HG02642 (cell line): ENCODE measurements at regions not wholly inside any gene's neighbourhood (a gene's known extent, or its start where the extent isn't known, plus 50 kb on each side); places are given as distances from the start of the nearest gene placed in this dataset.

Experiments used
- ATAC-seq: cut with Tn5 transposase; IDR thresholded peaks from one replicate; pipeline ENCODE4 v1.9.1; 2021; ENCODE audit warnings: mild to moderate bottlenecking; ENCODE audit not compliant: unreplicated experiment, poor library complexity

DNA sequence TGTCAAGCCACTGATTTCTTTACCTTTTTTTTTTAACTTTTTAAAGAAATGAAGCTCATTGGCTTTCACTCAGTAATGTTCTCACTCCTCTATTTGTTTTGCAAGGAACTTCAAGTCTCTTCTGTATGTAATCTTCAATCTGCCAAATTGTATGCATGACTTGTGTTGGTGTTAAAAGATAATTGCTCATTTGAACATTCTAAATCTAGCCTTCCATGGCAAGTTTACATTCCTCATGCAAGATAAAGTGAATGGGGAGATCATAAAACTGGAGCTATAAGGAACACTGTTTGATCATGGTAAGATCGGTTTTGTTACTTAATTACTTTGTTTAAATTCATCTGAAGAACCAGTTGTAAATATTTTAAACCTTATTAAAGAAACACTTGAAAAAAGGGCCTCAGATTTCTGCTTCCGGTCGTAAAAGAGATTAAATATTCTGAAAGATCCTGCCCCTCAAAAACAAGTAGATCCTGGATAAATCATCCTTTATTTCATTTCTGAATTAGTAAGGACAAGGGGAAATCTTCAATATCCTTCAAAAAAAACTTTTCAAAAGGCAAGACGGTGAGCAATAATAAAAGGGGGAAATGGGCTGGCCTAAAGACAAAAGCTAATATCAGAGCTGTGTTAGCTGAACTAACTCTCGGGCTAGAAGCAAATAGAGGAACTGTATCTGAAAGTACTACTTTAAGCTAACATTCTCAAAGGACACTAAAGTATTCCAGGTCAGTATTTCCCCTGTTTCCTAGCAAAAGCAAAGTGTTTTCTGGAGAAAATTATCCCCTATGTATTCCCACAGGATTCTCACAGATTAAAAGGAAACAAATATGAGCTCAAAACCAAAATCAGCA lies 107.0 kb upstream of the ATP11B start:
- ATAC-seq: no peak

DNA sequence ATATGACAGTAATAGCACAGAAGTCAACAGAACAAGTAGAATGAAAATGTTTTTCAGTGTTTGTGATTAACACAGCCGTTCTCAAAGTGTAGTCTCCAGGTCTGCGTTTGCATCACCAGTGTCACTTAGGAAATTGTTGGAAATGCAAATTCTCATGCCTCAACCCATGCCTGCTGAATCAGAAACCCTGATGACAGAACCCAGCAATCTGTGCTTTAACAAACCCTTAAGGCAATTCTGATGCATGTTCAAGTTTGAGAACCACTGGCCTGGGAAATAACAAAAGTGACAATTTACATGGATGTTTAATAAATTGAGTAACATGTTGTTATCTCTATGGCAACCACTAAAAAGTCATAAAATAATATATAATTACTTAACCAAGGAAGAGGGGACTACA lies 103.1 kb upstream of the ATP11B start:
- ATAC-seq: no peak

DNA sequence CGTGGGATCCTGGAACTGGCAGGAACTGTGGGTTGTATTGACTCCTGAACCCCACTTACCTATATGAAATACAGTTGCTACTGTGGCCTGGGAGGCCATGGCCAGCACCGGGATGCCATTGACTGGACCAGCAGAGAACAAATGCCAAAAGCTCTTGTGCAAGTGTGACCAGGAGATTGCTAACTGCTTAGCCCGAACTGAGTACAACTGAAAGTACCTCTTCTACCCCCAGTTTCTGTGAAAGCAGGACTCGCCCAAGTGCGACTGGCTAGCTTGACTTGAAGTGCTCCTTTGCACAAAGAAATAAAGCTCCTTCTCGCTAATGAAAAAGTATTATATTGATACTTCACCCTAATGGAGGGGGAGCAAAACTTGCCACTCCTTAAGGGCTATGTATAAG lies 101.3 kb upstream of the ATP11B start:
- ATAC-seq: peak; percentile 83

DNA sequence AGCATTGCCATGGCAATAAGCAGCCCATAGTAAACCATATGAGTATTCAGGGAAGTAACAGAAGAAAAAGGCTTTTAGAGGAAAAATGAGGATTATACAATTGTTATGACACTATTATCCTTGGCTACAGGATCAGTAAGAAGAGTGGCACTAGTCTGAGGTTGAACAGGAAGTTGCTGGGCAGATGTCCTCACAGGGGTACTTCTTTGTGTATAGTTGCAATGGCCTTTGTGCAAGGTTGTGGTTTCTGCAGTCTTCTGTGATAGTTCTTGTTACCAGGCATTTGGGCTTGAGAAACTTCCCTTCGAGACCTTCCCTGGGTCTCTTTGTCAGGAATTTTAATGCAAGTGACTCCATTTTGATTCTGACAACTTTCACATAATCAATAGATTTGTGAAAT lies 100.6 kb upstream of the ATP11B start:
- ATAC-seq: peak; percentile 40

DNA sequence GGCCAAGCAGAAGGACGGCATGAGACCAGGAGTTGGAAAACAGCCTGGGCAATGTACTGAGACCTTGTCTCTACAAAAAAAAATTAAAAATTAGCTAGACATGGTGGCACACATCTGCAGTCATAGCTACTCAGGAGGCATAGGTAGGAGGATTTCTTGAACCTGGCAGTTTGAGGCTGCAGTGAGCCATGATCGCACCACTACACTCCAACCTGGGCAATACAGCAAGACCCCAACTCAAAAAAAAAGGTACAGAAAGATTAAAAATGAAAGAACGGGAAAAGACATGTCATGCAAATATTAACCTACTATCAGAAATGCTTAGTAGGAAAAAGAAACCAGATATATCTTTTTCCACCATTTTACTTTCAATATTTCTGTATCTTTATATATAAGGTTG lies 99.6 kb upstream of the ATP11B start:
- ATAC-seq: no peak

DNA sequence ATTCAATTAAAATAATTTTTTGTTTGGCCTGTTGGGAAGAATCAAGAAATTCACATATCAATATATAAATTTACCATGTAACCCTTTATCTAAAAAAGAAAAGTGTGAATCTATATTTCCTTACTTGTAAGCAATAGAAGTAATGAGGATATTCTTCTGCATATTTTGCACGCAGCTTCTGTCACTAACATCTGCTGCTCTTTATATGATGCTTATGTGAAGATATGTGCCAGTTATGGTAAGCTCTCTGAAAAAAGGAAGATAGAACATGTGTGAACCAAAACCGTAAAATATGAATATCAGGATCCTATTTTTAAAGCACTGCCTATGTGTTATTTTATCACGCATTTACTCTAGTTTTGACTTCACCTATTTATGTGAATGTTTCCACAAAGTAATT lies 96.4 kb upstream of the ATP11B start:
- no peak for ATAC-seq

DNA sequence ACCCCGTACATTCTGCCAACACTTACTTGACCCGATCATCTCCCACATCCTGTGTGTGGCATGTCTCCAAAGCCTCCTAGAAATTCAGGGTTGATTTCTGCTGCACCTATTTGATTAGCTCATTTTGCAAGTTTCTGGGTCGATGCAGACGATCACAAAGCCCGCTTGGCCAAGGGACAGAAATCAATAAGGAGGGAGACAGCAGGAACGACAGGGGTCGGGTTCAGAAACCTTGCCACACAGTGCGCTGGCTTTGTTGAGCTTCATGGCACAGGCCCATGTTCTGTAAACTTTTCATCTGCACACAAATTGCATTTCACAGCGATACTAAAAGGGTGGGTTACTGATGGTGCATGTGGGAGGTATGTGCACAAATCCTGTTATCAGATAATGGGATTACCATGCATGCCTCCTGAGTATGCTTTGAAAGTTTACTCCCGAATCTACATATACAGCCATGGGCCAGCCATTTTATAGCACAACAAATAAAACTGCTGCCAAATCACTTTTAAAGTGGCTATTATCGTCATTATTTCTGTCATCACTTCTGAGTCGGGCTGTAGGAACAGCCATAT lies 95.9 kb upstream of the ATP11B start:
- no peak for ATAC-seq

DNA sequence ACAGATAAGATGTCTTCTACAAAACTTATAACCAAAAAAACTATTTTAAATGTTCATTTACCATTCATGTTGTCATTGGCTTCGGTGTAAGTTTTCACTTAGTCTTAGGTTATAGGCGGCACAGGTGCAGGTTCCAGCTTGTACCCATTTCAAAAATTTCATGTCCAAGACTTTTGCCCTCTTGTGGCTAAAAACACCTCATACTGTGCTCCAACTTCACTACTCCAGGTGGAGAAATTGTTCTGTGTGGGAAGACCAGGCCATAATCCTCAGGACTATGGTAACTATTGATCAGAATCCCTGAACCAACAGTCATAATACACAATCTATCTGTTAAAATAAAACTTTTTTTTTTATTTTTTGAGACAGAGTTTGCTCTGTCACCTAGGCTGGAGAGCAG lies 95.2 kb upstream of the ATP11B start:
- ATAC-seq: no peak

DNA sequence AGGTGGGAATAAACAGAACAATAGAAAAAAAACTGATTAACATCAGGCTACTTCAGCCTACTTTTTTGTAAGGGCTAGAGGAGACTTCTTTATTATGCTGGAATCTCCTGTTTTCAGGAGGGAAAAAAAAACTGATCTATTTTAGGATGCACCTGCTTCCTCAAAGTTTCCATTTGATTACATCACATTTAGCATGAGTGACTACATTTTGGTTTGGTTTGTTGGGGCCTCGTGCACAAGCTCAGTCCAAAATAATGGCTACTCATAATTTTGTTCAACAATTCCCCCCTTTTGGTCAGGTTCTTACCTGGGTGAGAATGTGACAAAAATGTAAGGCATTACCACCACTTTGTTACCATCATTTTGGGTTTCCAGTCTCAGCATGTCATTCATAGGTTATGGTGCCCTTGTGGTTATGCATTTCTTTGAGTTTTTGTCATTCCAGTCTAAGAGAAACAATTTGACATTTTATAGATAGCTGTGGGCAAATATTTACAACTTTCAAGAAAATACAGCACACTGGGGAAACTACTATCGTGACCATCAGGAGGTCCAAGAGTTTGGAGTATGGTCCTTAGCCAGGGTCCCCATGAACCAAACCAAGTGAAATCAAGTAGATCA lies 93.6 kb upstream of the ATP11B start:
- ATAC-seq: no peak

DNA sequence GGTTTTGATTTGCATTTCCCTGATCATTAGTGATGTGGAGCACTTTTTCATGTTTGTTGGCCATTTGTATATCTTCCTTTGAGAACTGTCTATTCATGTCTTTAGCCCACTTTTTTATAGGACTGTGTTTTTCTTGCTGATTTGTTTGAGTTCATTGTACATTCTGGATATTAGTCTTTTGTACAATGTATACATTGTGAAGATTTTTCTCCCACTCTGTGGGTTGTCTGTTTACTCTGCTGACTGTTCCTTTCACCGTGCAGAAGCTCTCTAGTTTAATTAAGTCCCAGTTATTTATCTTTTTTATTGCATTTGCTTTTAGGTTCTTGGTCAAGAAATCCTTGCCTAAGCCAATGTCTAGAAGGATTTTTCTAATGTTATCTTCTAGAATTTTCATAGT lies 91.1 kb upstream of the ATP11B start:
- no peak for ATAC-seq

DNA sequence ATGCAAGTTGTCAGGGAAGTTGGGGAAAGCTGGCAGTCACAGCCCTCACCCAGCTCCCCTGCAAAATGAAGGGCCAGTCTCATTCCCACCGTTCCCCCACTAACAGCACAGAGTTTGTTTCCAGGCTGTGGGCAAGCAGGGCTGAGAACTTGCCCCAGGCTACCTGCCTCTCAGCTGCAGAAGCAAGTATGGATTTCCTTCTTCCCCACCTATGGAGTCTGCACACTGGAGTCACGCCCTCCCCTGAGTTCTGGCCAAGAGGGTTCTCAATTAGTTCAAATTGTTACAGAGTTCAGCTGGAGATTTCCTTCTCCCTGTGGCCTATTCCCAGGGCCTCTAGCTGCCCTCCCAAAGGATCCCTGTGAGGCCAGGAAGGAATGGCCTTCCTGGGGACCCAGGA lies 90.1 kb upstream of the ATP11B start:
- no peak for ATAC-seq

DNA sequence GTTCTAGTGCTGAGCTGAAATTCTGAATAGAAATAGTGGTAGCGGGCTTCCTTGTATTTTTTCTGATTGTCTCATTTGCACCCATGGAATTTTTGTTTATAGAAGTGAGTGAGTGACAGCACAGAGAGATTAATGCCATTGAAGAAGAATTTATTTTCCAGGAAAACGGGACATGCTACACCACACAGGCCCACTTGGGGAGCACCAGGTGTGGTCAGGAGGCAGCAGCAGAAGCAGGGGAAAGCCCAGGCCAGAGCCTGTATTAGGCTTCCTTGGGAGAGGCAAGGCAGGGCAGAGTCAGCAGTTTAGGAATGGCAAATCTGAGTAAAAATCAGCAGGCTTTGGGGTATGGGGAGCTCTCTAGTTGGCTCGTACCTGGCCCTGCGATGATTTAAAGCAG lies 88.4 kb upstream of the ATP11B start:
- no peak for ATAC-seq

DNA sequence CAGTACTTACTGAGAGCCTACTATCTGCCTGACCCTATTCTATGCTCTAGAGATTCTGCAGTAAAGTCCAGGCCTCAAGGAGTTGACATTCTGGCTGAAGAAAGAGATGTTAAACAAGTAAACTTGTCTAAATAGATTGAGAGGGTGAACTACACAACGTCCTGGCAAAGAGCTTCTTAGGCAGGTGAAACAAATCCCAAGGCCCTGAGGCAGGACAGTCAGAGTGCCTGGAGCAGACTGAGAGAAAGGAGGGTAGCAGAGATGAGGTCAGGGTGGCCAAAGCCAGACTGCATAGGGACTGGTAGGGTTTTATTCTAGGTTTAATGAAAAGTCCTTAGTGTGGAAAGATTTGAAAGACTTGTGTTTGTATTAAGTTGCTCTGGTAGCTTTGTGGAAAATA lies 84.5 kb upstream of the ATP11B start:
- no peak for ATAC-seq

DNA sequence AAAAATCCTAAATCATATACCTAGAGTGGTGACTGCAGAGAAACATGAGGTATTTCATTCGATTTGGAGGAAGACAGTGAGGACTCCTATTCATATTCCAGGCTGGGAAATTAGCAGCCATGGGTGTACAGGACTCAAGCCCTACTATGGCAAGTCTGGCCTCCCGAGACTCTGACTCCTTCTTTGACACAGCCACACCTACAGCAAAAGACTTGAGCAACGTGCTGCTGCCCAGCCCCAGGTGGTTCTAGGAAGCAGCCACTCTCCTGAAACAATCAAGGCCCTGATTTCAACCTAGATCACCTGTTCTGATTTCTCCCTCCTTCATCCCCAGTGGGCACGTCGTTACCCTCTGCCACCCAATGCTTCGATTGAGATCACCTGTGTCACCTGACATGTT lies 84.0 kb upstream of the ATP11B start:
- ATAC-seq: no peak

DNA sequence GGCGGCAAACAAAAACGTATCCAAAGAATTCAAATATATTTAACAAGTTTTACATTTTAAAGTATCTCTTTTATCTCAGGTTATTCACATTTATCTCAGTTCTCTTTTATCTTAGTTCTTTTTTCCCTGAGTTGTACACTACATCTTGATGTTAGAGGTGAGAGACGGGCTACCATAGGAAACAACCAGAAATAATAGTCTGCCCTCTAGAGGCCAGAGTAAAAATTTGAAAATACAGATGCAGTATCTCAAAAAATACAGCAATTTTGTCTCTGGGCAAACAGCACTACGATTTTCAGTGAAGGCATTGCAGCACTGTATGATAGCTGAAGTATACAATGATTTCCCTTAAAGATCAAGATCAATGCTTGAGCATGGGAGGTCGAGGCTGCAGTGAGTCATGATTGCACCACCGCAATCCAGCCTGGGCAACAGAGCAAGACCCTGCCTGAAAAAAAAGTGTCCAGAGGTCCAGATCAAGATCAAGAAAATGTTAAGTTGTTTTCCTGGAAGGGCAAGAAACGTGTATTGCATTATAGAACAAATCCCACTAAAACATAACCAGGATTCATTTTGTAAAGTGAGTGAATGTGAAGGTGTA lies 82.6 kb upstream of the ATP11B start:
- no peak for ATAC-seq

DNA sequence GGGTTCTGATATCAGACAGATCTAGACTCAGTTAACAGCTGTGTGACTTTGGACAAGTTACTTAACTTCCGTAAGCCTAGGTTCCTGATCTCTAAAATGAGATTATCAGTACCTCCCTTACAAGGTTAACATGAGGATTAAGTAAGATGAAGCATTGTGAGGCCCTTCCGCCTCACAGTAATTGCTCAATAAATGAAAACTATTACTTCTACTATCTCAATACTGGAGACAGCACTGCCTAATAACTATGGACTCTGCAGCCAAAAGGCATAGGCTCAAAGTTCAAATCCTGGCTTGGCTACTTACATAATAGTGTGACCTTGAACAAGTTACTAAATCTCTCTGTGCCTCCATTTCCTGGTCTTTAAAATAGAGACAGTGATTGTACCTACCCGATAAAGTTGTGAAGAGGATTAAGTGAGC lies 82.0 kb upstream of the ATP11B start:
- ATAC-seq: no peak

DNA sequence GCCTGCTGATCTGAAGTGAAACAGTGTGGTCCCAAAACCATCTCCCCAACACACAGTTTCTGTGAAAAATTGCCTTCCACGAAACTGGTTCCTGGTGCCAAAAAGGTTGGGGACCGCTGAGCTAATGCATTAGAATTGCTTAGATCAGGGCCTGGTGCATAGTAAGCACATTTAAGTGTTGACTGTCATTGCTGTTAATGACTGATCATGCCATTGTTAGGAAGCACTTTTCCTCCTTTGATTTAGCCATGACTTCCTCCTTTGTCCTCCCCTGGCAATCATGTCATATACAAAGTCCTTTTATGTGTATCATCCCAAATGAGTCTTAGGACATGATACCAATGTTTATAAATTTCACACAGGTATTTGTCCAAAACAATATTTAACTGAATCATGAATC lies 81.5 kb upstream of the ATP11B start:
- ATAC-seq: no peak

DNA sequence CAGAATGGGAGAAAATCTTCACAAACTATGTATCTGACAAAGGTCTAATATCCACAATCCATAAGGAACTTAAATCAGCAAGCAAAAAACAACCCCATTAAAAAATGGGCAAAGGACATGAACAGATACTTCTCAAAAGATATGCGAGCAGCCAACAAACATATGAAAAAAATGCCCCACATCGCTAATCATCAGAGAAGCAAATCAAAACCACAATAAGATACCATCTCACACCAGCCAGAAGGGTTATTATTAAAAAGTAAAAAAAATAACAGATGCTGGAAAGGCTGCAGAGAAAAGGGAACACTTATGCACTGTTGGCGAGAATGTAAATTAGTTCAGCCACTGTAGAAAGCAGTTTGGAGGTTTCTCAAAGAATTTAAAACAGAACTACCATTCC lies 80.2 kb upstream of the ATP11B start:
- no peak for ATAC-seq

DNA sequence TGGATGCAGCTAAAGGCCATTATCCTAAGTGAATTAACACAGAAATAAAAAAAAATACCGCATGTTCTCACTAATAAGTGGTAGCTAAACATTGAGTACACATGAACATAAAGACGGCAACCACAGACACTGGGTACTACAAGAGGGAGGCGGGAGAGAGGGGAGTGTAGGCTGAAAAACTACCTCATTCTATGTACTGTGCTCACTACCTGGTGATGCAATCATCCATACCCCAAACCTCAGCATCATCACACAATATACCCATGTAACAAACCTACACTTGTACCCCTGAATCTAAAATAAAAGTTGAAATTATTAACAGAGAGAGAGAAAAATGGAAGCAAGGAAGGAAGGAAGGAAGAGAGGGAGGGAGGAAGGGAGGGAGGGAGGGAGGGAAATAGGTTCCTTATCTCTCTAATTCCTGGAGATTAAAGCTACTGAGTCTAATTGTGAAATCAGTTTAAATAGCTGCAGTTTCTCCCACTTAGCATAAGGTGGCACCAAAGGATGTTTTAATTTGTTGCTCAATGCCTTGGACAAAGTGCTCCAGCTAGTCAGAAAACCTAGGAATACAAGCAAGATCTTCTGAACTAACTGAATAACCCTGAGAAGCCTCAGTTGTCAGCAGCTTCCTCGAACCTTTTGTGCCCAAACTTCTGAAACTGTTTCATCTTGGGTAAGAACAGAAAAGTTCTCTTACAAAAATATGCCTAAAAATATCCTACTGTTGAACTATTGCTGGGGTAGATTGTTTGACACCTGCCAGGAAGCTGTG lies 79.4 kb upstream of the ATP11B start:
- ATAC-seq: peak; percentile 36

DNA sequence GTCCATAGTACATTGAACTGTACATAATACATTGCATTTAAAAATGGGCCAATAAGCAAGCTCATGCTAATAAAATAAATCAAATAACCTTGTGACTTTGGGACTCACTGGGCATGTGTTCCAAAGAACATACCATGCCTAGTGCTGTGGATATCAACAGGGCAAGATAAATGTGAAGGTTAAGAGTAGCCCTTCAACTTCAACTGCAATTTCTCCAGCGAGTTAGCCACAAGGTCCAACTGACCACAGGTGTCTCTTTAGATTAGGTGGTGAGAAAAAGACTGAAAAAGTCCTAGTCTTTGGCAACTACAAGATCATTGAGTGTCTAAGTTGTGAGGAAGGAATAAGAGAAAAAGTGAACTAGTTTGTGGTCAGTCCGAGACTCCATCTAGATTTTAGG lies 78.3 kb upstream of the ATP11B start:
- no peak for ATAC-seq
